ENCODE measurements at regions not wholly inside any gene's neighbourhood (a gene's known extent, or its start where the extent isn't known, plus 50 kb on each side); places are given as distances from the start of the nearest gene placed in this dataset.

GRCh38 chr16:13561291-13562070 lies 358.5 kb upstream of the ERCC4 start (continued):
- no peak for TF ChIP-seq E2F4 (CRISPR knock-in tag; IDR thresholded peaks at IDR 0.05; ENCODE audit: low read depth)
- TF ChIP-seq EGR1 (conservative IDR thresholded peaks at IDR 0.05), result no peak
- no peak for TF ChIP-seq ZNF584 (CRISPR knock-in tag; IDR thresholded peaks at IDR 0.05; ENCODE audit: low read depth)
- TF ChIP-seq ATF7 (IDR thresholded peaks at IDR 0.05), result no peak
- TF ChIP-seq LCOR (CRISPR knock-in tag; IDR thresholded peaks at IDR 0.05), result no peak
- TF ChIP-seq SPI1 (IDR thresholded peaks at IDR 0.05; ENCODE audit: borderline replicate concordance, low read depth, low read length), result no peak

GRCh38 chr16:13568803-13569202 lies 351.2 kb upstream of the ERCC4 start:
- Histone ChIP-seq H3K9ac (ENCODE audit: insufficient read depth in 1 of 2, low read depth in 2 of 2, low read length in 2 of 2) (no peak overlapping the region), H3K79me2 (ENCODE audit: control insufficient read depth, insufficient read depth, low read length) (no peaks in the 10 kb centered on the region), H3K9me1 (ENCODE audit: control insufficient read depth, insufficient read depth, low read length) (no peaks in the 10 kb centered on the region), H3K9me3 (replicated peaks; ENCODE audit: control insufficient read depth, insufficient read depth, low read depth, low read length) (no peaks in the 10 kb centered on the region), H3K36me3 (ENCODE audit: control insufficient read depth, insufficient read depth, low read length) (no peaks in the 10 kb centered on the region), H3K4me3 (no peak overlapping the region), H3K27ac (ENCODE audit: extremely low read depth, low read depth, low read length) (no peak overlapping the region), H4K20me1 (replicated peaks; ENCODE audit: control insufficient read depth, insufficient read depth, low read length) (no peaks in the 10 kb centered on the region), H2AFZ (ENCODE audit: low read depth, low read length) (no peak overlapping the region), H3K4me1 (replicated peaks in 1 of 2; ENCODE audit: control insufficient read depth in 2 of 2, insufficient read depth in 2 of 2, low read length in 2 of 2) (no peaks in the 10 kb centered on the region), H3K4me2 (ENCODE audit: insufficient read depth, low read length) (no peak overlapping the region), H3K27me3 (ENCODE audit: control insufficient read depth in 2 of 2, insufficient read depth in 2 of 2, low read length in 2 of 2) (no peaks in the 10 kb centered on the region)
- 5% methylated on average over 5 of the region's 5 CpGs for WGBS (ENCODE audit: insufficient coverage, low coverage, missing lambda C conversion rate)
- no peak for TF ChIP-seq ZNF445 (CRISPR knock-in tag; IDR thresholded peaks at IDR 0.05; ENCODE audit: low read depth)
- peak; percentile 72 for TF ChIP-seq USF2 (CRISPR knock-in tag; IDR thresholded peaks at IDR 0.05)
- peak; percentile 38; the same call in 1 of the 2 replicates for TF ChIP-seq RAD51 (IDR thresholded peaks at IDR 0.05; ENCODE audit: borderline replicate concordance, low read depth)
- peak; percentile 17 for TF ChIP-seq NFYB (IDR thresholded peaks at IDR 0.05; ENCODE audit: extremely low read depth, insufficient read length)
- ChIA-PET CTCF (ENCODE audit: low intra/inter-chr PET ratio) (no interaction called here), POLR2A (interaction anchor here (0.5 to 0.6 kb wide), 2 partner anchors 8 to 618 kb away, joined by 3 read pairs; no protein-coding TSS in a partner anchor)
- in situ Hi-C loops (cut with MboI), result no loop called here
- DNase-seq (ENCODE audit: extremely low read depth in 1 of 4, low spot score in 3 of 4) (peak; percentile 6 to 56 (median 46)), FAIRE-seq (no peak), ATAC-seq (peak; percentile 60; the same call in 2 of the 3 replicates)
- intact Hi-C loops (cut with micrococcal nuclease), result no loop called here
- BruUV-seq (replicated peaks), result no TSS peak
